AG10803 (cell line): ENCODE measurements at regions not wholly inside any gene's neighbourhood (a gene's known extent, or its start where the extent isn't known, plus 50 kb on each side); places are given as distances from the start of the nearest gene placed in this dataset.
"Not testable (repeated sequence)": the region's sequence is repeated elsewhere in the genome, so short reads cannot be mapped to it uniquely, and the experiment has no call there.

Experiments used
- DNase-seq: peaks from one replicate; pipeline ENCODE4 v3.0.0; 2010; ENCODE audit warnings: low read depth
- H3K4me3 ChIP-seq: 2 replicates; pipeline ENCODE4 v1.5.1; 2011; ENCODE audit warnings: mild to moderate bottlenecking, low read length, control low read depth
- CTCF ChIP-seq: conservative IDR thresholded peaks from 2 replicates; pipeline ENCODE4 v1.5.1; 2011; ENCODE audit warnings: mild to moderate bottlenecking, low read length, control low read depth, inconsistent platforms

- DNase-seq = no peak
- no peak overlapping the region for H3K4me3 ChIP-seq
- TF ChIP-seq CTCF = no peak
Measured at GRCh38 chr17:31605761-31606160, 214.3 kb downstream of the RAB11FIP4 start.

- DNase-seq = no peak
- H3K4me3 ChIP-seq = no peak overlapping the region
- no peak for TF ChIP-seq CTCF
Measured at GRCh38 chr17:31604936-31605335, 213.5 kb downstream of the RAB11FIP4 start.

- not testable (repeated sequence) for DNase-seq, H3K4me3 ChIP-seq
Measured at GRCh38 chr17:31600144-31600543, 208.7 kb downstream of the RAB11FIP4 start.

- H3K4me3 ChIP-seq = no peak overlapping the region
- TF ChIP-seq CTCF = no peak
- DNase-seq = no peak
Measured at GRCh38 chr17:31598921-31599571, 207.6 kb downstream of the RAB11FIP4 start.

- TF ChIP-seq CTCF = no peak
- DNase-seq = no peak
Measured at GRCh38 chr17:31598399-31598782, 206.9 kb downstream of the RAB11FIP4 start.

GRCh38 chr17:31597646-31598398, 206.3 kb downstream of the RAB11FIP4 start:
- no peak for TF ChIP-seq CTCF
- H3K4me3 ChIP-seq = no peak overlapping the region
- no peak for DNase-seq

More at GRCh38 chr17:31598399-31598782, 206.9 kb downstream of the RAB11FIP4 start:
- H3K4me3 ChIP-seq = no peak overlapping the region

GRCh38 chr17:31596382-31597323, 205.2 kb downstream of the RAB11FIP4 start:
- TF ChIP-seq CTCF = no peak; the same call in 1 of the 2 replicates
- DNase-seq = peak; percentile 99
- no peak overlapping the region for H3K4me3 ChIP-seq
